A549 (cell line): ENCODE measurements at regions not wholly inside any gene's neighbourhood (a gene's known extent, or its start where the extent isn't known, plus 50 kb on each side); places are given as distances from the start of the nearest gene placed in this dataset.

ENCODE experiments used
- ATAC-seq, 2 experiments: fragments of 200-7000 bp in 1 of 2; fragments of >200 bp in 1 of 2; cut with Nextera tagmentation in 1 of 2; cut with Tn5 transposase in 1 of 2; 3 replicates each; pipeline versions ENCODE4 v1.8.0 to v1.9.1; 2018 to 2020; ENCODE audit warnings: mild to moderate bottlenecking in 1 of 2, moderate library complexity in 1 of 2
- CTCF ChIA-PET: fragments of 300-600 bp; sonication (Branson Sonifier 250); formaldehyde crosslinking; extraction: SDS; loops from one replicate; lab custom pipeline; 2021; ENCODE audit warnings: antibody characterized with exemption, inconsistent platforms; lab: Yijun Ruan, JAX
- POLR2A ChIA-PET: fragments of 350-600 bp; formaldehyde crosslinking; extraction: SDS; loops from one replicate; lab custom pipeline; 2021; ENCODE audit warnings: antibody characterized with exemption, inconsistent platforms; lab: Yijun Ruan, JAX
- DNase-seq, 2 experiments: peaks; one replicate each; pipeline versions ENCODE4 v3.0.0 to v3.0.0-alpha.2; 2011 to 2016; ENCODE audit warnings: low read depth in 1 of 2, low spot score in 1 of 2
- FAIRE-seq: peaks from 2 replicates; lab custom pipeline; 2011; peaks lifted over from hg19 to GRCh38; lab: Jason Lieb, UNC
- H3K27ac ChIP-seq, 2 experiments: fragments of >200 bp; sonication (Bioruptor Twin); formaldehyde crosslinking; 3 replicates each; pipeline ENCODE4 v1.5.1; 2016 to 2017
- H3K4me1 ChIP-seq: fragments of >200 bp; sonication (Bioruptor Twin); formaldehyde crosslinking; 3 replicates; pipeline ENCODE4 v1.6.1; 2016
- H3K4me2 ChIP-seq: fragments of >200 bp; sonication (Bioruptor Twin); formaldehyde crosslinking; 3 replicates; pipeline ENCODE4 v1.6.1; 2016
- H3K4me3 ChIP-seq: fragments of >200 bp; sonication (Bioruptor Twin); formaldehyde crosslinking; 3 replicates; pipeline ENCODE4 v1.5.1; 2016
- H3K9me3 ChIP-seq: fragments of >200 bp; sonication (Bioruptor Twin); formaldehyde crosslinking; 3 replicates; pipeline ENCODE4 v1.6.1; 2016
- BHLHE40 ChIP-seq: IDR thresholded peaks from 2 replicates; pipeline ENCODE4 v1.6.1; 2012; ENCODE audit warnings: low read depth, low read length, inconsistent platforms
- EHMT2 ChIP-seq: fragments of 200-600 bp; sonication (generic); IDR thresholded peaks from 2 replicates; pipeline ENCODE4 v1.6.1; 2016; ENCODE audit warnings: antibody characterized with exemption, low read depth, mild to moderate bottlenecking, moderate library complexity
- EP300 ChIP-seq, 2 experiments: fragments of >200 bp; sonication (Bioruptor Twin); formaldehyde crosslinking; IDR thresholded peaks; 2 replicates in 1 of 2; 3 replicates in 1 of 2; pipeline ENCODE4 v1.6.1; 2016 to 2017
- FOSB ChIP-seq: fragments of 250-450 bp; sonication (Bioruptor Pico); IDR thresholded peaks from 2 replicates; pipeline ENCODE4 v1.5.0; 2020; ENCODE audit warnings: mild to moderate bottlenecking, moderate library complexity
- FOSL2 ChIP-seq, 2 experiments: fragments of 450-650 bp in 1 of 2; fragments of >200 bp in 1 of 2; sonication (Bioruptor Twin) in 1 of 2; formaldehyde crosslinking; IDR thresholded peaks; 2 replicates each; pipeline versions ENCODE4 v1.5.0 to v1.6.1; 2016 to 2020; ENCODE audit warnings: mild to moderate bottlenecking in 1 of 2, moderate library complexity in 1 of 2
- HOXB5 ChIP-seq: fragments of 250-450 bp; sonication (Bioruptor Pico); IDR thresholded peaks from 2 replicates; pipeline ENCODE4 v1.5.0; 2020; ENCODE audit warnings: mild to moderate bottlenecking, moderate library complexity
- JUNB ChIP-seq: fragments of >200 bp; sonication (Bioruptor Twin); formaldehyde crosslinking; IDR thresholded peaks from 2 replicates; pipeline ENCODE4 v1.6.1; 2016
- MAFK ChIP-seq: fragments of 450-650 bp; IDR thresholded peaks from 2 replicates; pipeline ENCODE4 v1.6.1; 2014; ENCODE audit not compliant: partially characterized antibody
- MAZ ChIP-seq: fragments of 150-350 bp; IDR thresholded peaks from 2 replicates; pipeline ENCODE4 v1.6.1; 2014; ENCODE audit warnings: antibody characterized with exemption, low read depth, low read length, borderline replicate concordance
- MYC ChIP-seq: IDR thresholded peaks from 2 replicates; pipeline ENCODE4 v1.6.1; 2012; ENCODE audit warnings: mild to moderate bottlenecking, inconsistent platforms, low read length, improper control_type of control experiment, borderline replicate concordance
- NFE2L2 ChIP-seq: fragments of 150-350 bp; conservative IDR thresholded peaks from 2 replicates; pipeline ENCODE4 v1.6.1; 2014; ENCODE audit warnings: low read length
- NR3C1 ChIP-seq: fragments of >200 bp; sonication (Bioruptor Twin); formaldehyde crosslinking; IDR thresholded peaks from 3 replicates; pipeline ENCODE4 v1.6.1; 2017
- RARB ChIP-seq: fragments of 250-450 bp; sonication (Bioruptor Pico); IDR thresholded peaks from 2 replicates; pipeline ENCODE4 v1.8.0; 2021; ENCODE audit warnings: mild to moderate bottlenecking, moderate library complexity
- TP53 ChIP-seq: fragments of 250-450 bp; sonication (Bioruptor Pico); IDR thresholded peaks from 2 replicates; pipeline ENCODE4 v1.5.0; 2021; ENCODE audit warnings: mild to moderate bottlenecking, moderate library complexity
- ZFP36 ChIP-seq: fragments of 450-650 bp; IDR thresholded peaks from 2 replicates; pipeline ENCODE4 v1.6.1; 2014; ENCODE audit warnings: borderline replicate concordance; ENCODE audit not compliant: partially characterized antibody
- ZNF302 ChIP-seq: fragments of 250-450 bp; sonication (Bioruptor Pico); IDR thresholded peaks from 2 replicates; pipeline ENCODE4 v1.9.0; 2021; ENCODE audit warnings: inconsistent platforms, mild to moderate bottlenecking, moderate library complexity
- WGBS: methylation state at CpG from one replicate; pipeline ENCODE4 v1.1.6; 2017; ENCODE audit errors: missing lambda C conversion rate; 5-methylcytosine and 5-hydroxymethylcytosine counted together
- TF ChIP-seq, protein P1 (sequence below): fragments of 150-350 bp; IDR thresholded peaks from 2 replicates; pipeline ENCODE4 v1.6.1; 2014; ENCODE audit warnings: low read depth, mild to moderate bottlenecking, low read length
- TF ChIP-seq, protein P2 (sequence below): IDR thresholded peaks from 2 replicates; pipeline ENCODE4 v1.6.1; 2012
- TF ChIP-seq, protein P3 (sequence below): fragments of 450-650 bp; IDR thresholded peaks from 2 replicates; pipeline ENCODE4 v1.6.1; 2014; ENCODE audit warnings: antibody characterized with exemption

DNA sequence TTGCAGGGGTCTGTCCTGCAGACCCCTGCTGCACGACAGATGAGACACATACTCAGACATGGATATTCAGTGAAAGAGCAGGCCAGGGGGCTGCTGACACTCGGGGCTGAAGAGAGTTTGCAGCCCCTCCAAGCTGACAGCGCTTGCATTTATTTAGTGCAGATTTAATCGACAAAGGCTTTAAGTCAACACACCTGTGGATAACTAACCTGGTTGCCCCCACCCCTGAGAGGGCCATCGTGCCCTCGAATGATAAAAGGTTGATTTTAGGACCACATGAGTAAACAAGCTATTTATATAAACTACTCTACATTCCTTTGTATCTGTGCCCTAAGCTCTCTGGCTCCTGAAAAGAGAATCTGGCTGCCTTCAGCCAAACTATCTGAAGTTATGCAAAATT is 708.2 kb upstream of the LRRN3 start:
- CTCF ChIA-PET, result no interaction called here

DNA sequence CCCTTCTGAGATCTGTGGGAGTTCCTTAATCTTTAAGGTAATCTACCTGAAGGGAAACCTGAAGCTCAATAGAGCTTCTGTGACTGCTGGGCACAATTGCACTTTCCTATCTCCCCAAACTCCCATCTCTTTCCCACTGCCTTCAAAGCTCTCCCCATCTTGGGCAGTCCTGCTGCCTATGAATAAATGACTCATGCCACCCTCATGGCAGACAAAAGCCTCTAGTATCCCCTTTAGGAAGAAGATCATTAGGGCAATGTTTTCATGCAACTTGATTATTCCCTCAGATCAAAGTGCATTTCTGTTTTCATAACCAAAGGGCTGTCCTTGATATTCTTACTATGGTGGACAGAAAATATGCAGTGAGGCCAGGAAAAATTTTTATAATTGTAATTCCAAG is 704.9 kb upstream of the LRRN3 start:
- FAIRE-seq (no peak), ATAC-seq (no peak), DNase-seq (no peak)
- Histone ChIP-seq H3K9me3 (no peaks in the 10 kb centered on the region), H3K27ac (0 out of 6 replicates have a peak overlapping the region, but pooled peaks of 1 of the 2 experiments have one; percentile 40), H3K4me3 (no peak overlapping the region), H3K4me2 (no peak overlapping the region), H3K4me1 (peaks cover 15% of the 10 kb centered on the region)
- ChIA-PET CTCF (no interaction called here), POLR2A (no interaction called here)
- TF ChIP-seq FOSL2 (IDR thresholded peaks at IDR 0.05) (no peak), FOSL2 (CRISPR knock-in tag; IDR thresholded peaks at IDR 0.05) (no peak), MAZ (no peak), BHLHE40 (no peak), ZNF302 (no peak), NR3C1 (no peak), FOSB (no peak), HOXB5 (CRISPR knock-in tag) (no peak), RARB (CRISPR knock-in tag) (no peak)
- TF ChIP-seq, protein P1, sequence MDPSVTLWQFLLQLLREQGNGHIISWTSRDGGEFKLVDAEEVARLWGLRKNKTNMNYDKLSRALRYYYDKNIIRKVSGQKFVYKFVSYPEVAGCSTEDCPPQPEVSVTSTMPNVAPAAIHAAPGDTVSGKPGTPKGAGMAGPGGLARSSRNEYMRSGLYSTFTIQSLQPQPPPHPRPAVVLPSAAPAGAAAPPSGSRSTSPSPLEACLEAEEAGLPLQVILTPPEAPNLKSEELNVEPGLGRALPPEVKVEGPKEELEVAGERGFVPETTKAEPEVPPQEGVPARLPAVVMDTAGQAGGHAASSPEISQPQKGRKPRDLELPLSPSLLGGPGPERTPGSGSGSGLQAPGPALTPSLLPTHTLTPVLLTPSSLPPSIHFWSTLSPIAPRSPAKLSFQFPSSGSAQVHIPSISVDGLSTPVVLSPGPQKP, result no peak

More for the DNA sequence above, 708.2 kb upstream of the LRRN3 start:
- 40% methylated on average over 6 of the region's 6 CpGs for WGBS
- POLR2A ChIA-PET, result no interaction called here
- H3K4me1 ChIP-seq, result peaks cover 15% of the 10 kb centered on the region
- H3K9me3 ChIP-seq, result no peaks in the 10 kb centered on the region
- H3K4me2 ChIP-seq, result no peak overlapping the region
- no peak for ATAC-seq
- no peak for DNase-seq
- no peak overlapping the region for H3K4me3 ChIP-seq
- FAIRE-seq, result no peak
- H3K27ac ChIP-seq, result no peak overlapping the region
- TF ChIP-seq TP53 (CRISPR knock-in tag), result no peak
- TF ChIP-seq, protein P2, sequence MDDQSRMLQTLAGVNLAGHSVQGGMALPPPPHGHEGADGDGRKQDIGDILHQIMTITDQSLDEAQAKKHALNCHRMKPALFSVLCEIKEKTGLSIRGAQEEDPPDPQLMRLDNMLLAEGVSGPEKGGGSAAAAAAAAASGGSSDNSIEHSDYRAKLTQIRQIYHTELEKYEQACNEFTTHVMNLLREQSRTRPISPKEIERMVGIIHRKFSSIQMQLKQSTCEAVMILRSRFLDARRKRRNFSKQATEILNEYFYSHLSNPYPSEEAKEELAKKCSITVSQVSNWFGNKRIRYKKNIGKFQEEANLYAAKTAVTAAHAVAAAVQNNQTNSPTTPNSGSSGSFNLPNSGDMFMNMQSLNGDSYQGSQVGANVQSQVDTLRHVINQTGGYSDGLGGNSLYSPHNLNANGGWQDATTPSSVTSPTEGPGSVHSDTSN, result no peak
- no peak for TF ChIP-seq MAFK

DNA sequence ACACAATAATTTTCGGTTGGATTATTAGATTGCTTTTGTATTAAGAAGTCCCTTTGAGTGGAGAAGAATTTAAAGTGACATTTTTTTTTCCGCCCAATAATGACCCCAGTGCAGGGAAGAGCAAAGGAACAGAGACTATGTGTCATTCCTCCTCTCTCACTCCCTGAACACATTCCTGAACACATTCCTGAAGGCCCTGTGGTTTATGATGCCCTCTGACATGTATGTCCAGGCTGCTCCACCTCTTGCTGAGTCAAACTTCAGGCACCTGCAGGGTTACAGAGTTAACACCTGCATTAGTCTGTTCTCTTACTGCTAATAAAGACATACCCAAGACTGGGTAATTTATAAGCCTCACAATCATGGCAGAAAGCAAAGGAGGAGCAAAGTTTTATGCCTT is 704.0 kb upstream of the LRRN3 start:
- CTCF ChIA-PET, result no interaction called here
- no peaks in the 10 kb centered on the region for H3K9me3 ChIP-seq
- peak overlapping the region in 1 of 2 experiments; percentile 43; a peak in 2 of 6 replicates for H3K27ac ChIP-seq
- peak; percentile 90 to 98 for ATAC-seq
- TF ChIP-seq EP300 (IDR thresholded peaks at IDR 0.05) (0 out of 5 replicates have a peak, but pooled peaks of 1 of the 2 experiments have one; percentile 14), MYC (no peak), JUNB (no peak)
- H3K4me1 ChIP-seq, result peaks cover 15% of the 10 kb centered on the region
- FAIRE-seq, result no peak
- DNase-seq, result peak; percentile 36 to 66
- H3K4me2 ChIP-seq, result peak overlapping the region; percentile 37
- WGBS, result 6% methylated on average over 2 of the region's 2 CpGs
- H3K4me3 ChIP-seq, result no peak overlapping the region
- POLR2A ChIA-PET, result no interaction called here

DNA sequence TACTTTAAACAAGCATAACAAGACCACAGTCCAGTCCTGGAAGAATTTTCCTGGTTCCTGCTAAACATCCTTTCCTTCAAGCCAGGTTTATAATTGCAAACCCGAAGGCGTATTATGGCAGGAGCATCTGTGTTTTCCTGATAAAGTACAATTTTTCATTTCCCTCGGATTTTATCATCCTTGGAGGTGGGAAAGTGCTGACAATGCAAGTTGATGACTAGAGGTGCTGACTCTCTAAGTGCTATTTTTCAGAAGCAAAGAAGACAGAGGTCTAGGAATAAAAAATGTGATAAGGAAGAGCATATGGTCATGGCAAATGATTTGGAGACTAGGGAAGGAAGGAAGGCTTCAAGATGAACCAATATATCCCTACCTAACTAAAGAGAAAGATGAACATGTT is 703.2 kb upstream of the LRRN3 start:
- CTCF ChIA-PET, result no interaction called here
- Histone ChIP-seq H3K4me3 (no peak overlapping the region), H3K4me2 (no peak overlapping the region)
- WGBS, result 41% methylated on average over 3 of the region's 3 CpGs
- POLR2A ChIA-PET, result no interaction called here
- ATAC-seq, result no peak
- TF ChIP-seq EHMT2, result no peak
- TF ChIP-seq, protein P3, sequence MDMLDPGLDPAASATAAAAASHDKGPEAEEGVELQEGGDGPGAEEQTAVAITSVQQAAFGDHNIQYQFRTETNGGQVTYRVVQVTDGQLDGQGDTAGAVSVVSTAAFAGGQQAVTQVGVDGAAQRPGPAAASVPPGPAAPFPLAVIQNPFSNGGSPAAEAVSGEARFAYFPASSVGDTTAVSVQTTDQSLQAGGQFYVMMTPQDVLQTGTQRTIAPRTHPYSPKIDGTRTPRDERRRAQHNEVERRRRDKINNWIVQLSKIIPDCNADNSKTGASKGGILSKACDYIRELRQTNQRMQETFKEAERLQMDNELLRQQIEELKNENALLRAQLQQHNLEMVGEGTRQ, result no peak
- peak; percentile 97 for TF ChIP-seq MAFK
- no peak for TF ChIP-seq ZNF302
- TF ChIP-seq ZFP36, result no peak
- TF ChIP-seq NFE2L2, result no peak
- TF ChIP-seq, all 56 proteins: peak for 1
- peaks cover 15% of the 10 kb centered on the region for H3K4me1 ChIP-seq
- peak overlapping the region in 1 of 2 experiments; percentile 43; a peak in 2 of 6 replicates for H3K27ac ChIP-seq
- DNase-seq (no peak), FAIRE-seq (no peak)
- no peaks in the 10 kb centered on the region for H3K9me3 ChIP-seq
